ENCODE measurements at regions not wholly inside any gene's neighbourhood (a gene's known extent, or its start where the extent isn't known, plus 50 kb on each side); places are given as distances from the start of the nearest gene placed in this dataset.
A peak's percentile ranks its signal among the peaks of the same experiment; 100 is the strongest.

DNA sequence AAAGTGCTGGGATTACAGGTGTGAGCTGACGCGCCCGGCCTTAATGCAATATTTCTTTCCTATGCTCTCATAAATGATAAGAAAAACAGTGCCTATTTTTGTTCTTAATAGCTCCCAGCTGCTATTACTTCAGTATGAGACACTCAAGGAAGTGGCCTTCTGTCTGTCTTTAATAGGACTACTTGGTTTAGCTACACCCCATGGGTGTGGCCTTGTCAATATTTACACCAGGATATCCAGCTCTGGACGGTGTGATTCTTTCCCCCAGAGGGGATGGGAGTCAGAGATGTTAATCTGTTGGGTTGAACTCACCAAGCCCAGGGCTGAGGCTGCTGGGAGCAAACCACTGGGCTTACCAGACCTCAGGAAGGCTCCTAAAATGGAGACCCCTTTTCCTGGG, 134.2 kb downstream of the CEP57L1 start:
- DNase-seq (ENCODE audit: low read depth) = peak; percentile 22

- no peak for DNase-seq (ENCODE audit: low read depth)
Measured at GRCh38 chr6:109227646-109228045, 132.3 kb downstream of the CEP57L1 start.

- DNase-seq (ENCODE audit: low read depth) = no peak
Measured at GRCh38 chr6:109226353-109226752, 131.0 kb downstream of the CEP57L1 start.

- DNase-seq (ENCODE audit: low read depth) = no peak
Measured at GRCh38 chr6:109225946-109226345, 130.6 kb downstream of the CEP57L1 start.

- DNase-seq (ENCODE audit: low read depth) = no peak
Measured at GRCh38 chr6:109224994-109225393, 129.7 kb downstream of the CEP57L1 start.

DNA sequence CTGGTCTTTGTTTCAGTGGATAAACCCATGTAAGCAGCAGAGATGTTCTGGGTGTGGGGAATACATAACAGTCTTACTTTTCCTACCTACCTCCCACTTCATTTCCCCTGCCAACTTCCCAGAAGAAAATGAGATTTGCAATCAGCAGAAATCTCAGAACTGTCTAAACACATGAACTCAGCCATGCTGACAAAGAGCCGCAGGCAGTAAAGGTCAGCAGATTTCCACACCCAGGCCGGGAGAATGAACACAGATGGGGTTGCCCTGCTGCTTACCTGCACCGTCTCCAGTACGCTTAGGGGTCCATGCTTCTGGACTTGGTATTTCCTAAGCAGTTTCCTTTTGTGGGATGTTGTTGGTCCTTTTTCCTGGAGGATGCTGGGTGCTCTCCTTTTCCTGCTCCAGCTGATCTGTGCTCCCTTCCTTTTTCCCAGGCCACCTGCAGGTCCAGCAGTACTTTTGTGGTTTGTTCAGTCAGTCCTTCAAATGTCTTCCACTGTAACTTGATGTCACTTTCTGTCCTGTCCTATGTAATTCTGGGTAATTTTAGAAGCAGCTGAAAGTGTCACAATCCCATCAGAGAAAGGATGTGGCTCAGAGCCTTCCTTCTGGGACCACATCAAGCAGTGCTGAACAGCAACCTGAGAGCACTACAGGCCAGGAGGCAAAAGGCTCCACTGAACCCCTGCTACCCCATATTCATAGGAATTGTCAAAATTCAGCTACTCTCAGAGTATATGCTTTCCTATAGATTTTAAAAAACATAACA, 129.0 kb downstream of the CEP57L1 start:
- DNase-seq (ENCODE audit: low read depth) = no peak

GRCh38 chr6:109222848-109223247, 127.5 kb downstream of the CEP57L1 start:
- DNase-seq (ENCODE audit: low read depth) = no peak

DNA sequence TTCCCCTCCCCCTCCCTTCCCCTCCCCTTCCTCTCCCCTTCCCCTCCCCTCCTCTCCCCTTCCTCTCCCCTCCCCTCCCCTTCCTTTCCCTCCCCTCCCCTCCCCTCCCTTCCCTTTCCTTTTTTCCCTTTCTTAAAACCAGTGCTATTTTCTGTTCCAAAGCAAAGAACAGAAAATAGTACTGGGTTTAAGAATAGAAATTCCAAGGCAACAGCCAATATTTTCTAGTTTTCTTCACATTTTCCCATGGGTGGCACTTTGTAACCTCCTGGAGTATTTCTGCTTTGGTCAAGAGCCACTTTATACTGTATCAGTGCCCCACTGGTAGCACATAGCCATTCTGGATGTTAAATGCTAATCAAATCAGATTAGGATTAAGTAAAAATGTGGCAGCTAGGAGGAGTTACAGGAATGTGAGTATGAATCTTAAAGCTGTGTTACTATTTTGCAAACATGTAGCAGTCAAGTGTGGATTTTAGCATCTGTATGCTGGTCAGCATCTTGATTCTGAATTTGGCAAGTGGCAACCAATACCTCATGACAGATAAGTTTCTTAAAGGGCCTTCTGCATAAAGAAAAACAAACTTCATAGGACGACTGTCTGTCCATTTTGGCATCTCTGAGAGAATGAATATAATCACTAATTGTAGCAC, 126.4 kb downstream of the CEP57L1 start:
- DNase-seq (ENCODE audit: low read depth) = no peak

Measured in LHCN-M2 (cell line).